ENCODE measurements at regions not wholly inside any gene's neighbourhood (a gene's known extent, or its start where the extent isn't known, plus 50 kb on each side); places are given as distances from the start of the nearest gene placed in this dataset.

DNA sequence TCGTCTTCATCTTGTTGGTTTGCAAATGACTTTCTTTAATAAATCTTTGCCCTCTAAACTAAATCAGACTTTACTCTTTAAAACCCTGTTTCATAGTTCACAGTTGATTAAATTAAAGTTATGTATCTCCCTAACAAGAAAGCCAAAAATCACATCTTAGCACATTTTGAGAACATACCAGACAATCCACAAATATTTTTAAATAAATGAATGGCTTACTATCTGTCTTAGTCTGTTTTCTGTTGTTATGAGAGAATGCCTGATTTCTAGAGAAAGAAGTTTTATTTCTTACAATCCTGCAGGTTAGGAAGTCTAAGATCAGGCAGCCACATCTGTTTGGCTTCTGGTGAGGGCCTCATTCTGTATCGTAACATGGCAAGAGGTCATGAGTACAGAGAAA, 1090.2 kb upstream of the PIK3C3 start:
- TF ChIP-seq, protein P1, sequence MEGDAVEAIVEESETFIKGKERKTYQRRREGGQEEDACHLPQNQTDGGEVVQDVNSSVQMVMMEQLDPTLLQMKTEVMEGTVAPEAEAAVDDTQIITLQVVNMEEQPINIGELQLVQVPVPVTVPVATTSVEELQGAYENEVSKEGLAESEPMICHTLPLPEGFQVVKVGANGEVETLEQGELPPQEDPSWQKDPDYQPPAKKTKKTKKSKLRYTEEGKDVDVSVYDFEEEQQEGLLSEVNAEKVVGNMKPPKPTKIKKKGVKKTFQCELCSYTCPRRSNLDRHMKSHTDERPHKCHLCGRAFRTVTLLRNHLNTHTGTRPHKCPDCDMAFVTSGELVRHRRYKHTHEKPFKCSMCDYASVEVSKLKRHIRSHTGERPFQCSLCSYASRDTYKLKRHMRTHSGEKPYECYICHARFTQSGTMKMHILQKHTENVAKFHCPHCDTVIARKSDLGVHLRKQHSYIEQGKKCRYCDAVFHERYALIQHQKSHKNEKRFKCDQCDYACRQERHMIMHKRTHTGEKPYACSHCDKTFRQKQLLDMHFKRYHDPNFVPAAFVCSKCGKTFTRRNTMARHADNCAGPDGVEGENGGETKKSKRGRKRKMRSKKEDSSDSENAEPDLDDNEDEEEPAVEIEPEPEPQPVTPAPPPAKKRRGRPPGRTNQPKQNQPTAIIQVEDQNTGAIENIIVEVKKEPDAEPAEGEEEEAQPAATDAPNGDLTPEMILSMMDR (IDR thresholded peaks at IDR 0.05) = no peak
- no peak for TF ChIP-seq POLR2A (IDR thresholded peaks at IDR 0.05)

All from Peyer's patch (tissue), 4 donors.